Ishikawa (cell line): ENCODE measurements at regions not wholly inside any gene's neighbourhood (a gene's known extent, or its start where the extent isn't known, plus 50 kb on each side); places are given as distances from the start of the nearest gene placed in this dataset.

Experiments used
- CEBPB ChIP-seq: IDR thresholded peaks from 2 replicates; pipeline ENCODE4 v1.6.1; 2012
- CREB1 ChIP-seq: IDR thresholded peaks from 2 replicates; pipeline ENCODE4 v1.6.1; 2012; ENCODE audit warnings: low read depth
- EGR1 ChIP-seq: IDR thresholded peaks from 2 replicates; pipeline ENCODE4 v1.6.1; 2012
- EP300 ChIP-seq: IDR thresholded peaks from 2 replicates; pipeline ENCODE4 v1.6.1; 2012; ENCODE audit warnings: borderline replicate concordance
- FOXM1 ChIP-seq: IDR thresholded peaks from 2 replicates; pipeline ENCODE4 v1.6.1; 2012; ENCODE audit warnings: low read depth, borderline replicate concordance
- NFIC ChIP-seq: IDR thresholded peaks from 2 replicates; pipeline ENCODE4 v1.6.1; 2012
- RAD21 ChIP-seq: IDR thresholded peaks from 2 replicates; pipeline ENCODE4 v1.6.1; 2012; ENCODE audit warnings: low read depth
- TAF1 ChIP-seq: IDR thresholded peaks from 2 replicates; pipeline ENCODE4 v1.6.1; 2012; ENCODE audit warnings: low read depth, mild to moderate bottlenecking
- TCF12 ChIP-seq: IDR thresholded peaks from 2 replicates; pipeline ENCODE4 v1.6.1; 2012; ENCODE audit warnings: low read depth
- TEAD4 ChIP-seq: IDR thresholded peaks from 2 replicates; pipeline ENCODE4 v1.6.1; 2012
- YY1 ChIP-seq: IDR thresholded peaks from 2 replicates; pipeline ENCODE4 v1.6.1; 2012; ENCODE audit warnings: low read depth
- ZBTB7A ChIP-seq: IDR thresholded peaks from 2 replicates; pipeline ENCODE4 v1.6.1; 2012; ENCODE audit warnings: low read depth
- TF ChIP-seq, protein P1 (sequence below): IDR thresholded peaks from 2 replicates; pipeline ENCODE4 v1.6.1; 2012; ENCODE audit warnings: low read depth, mild to moderate bottlenecking
- TF ChIP-seq, protein P2 (sequence below): IDR thresholded peaks from 2 replicates; pipeline ENCODE4 v1.6.1; 2012
- TF ChIP-seq, protein P3 (sequence below): IDR thresholded peaks from 2 replicates; pipeline ENCODE4 v1.6.1; 2012

DNA sequence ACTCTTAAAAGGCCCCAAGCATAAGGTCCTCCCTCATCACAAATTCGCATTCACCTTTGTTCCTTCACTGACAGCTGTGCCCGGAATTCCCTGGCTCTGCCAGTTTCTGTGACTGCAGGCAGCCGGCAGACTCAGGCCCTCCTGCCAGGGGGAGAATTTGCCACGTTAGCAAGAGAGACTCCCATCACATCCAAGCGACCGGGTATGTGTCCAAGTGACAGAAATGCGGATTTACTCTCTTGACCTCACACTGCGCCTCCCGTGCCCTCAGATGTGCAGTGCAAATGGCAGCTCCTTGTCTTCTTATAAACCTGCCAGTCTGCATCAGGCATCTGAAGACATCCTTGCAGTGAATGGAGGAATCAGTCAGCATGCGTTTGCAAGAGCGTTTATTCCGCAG is 187.1 kb upstream of the WWC1 start:
- TF ChIP-seq TEAD4 (no peak), CREB1 (no peak), FOXM1 (no peak), EGR1 (no peak), NFIC (no peak), RAD21 (no peak), TCF12 (no peak), ZBTB7A (no peak), YY1 (no peak), TAF1 (no peak), EP300 (no peak)
- TF ChIP-seq, protein P1, sequence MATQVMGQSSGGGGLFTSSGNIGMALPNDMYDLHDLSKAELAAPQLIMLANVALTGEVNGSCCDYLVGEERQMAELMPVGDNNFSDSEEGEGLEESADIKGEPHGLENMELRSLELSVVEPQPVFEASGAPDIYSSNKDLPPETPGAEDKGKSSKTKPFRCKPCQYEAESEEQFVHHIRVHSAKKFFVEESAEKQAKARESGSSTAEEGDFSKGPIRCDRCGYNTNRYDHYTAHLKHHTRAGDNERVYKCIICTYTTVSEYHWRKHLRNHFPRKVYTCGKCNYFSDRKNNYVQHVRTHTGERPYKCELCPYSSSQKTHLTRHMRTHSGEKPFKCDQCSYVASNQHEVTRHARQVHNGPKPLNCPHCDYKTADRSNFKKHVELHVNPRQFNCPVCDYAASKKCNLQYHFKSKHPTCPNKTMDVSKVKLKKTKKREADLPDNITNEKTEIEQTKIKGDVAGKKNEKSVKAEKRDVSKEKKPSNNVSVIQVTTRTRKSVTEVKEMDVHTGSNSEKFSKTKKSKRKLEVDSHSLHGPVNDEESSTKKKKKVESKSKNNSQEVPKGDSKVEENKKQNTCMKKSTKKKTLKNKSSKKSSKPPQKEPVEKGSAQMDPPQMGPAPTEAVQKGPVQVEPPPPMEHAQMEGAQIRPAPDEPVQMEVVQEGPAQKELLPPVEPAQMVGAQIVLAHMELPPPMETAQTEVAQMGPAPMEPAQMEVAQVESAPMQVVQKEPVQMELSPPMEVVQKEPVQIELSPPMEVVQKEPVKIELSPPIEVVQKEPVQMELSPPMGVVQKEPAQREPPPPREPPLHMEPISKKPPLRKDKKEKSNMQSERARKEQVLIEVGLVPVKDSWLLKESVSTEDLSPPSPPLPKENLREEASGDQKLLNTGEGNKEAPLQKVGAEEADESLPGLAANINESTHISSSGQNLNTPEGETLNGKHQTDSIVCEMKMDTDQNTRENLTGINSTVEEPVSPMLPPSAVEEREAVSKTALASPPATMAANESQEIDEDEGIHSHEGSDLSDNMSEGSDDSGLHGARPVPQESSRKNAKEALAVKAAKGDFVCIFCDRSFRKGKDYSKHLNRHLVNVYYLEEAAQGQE, result no peak
- TF ChIP-seq, protein P2, sequence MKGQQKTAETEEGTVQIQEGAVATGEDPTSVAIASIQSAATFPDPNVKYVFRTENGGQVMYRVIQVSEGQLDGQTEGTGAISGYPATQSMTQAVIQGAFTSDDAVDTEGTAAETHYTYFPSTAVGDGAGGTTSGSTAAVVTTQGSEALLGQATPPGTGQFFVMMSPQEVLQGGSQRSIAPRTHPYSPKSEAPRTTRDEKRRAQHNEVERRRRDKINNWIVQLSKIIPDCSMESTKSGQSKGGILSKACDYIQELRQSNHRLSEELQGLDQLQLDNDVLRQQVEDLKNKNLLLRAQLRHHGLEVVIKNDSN, result no peak

DNA sequence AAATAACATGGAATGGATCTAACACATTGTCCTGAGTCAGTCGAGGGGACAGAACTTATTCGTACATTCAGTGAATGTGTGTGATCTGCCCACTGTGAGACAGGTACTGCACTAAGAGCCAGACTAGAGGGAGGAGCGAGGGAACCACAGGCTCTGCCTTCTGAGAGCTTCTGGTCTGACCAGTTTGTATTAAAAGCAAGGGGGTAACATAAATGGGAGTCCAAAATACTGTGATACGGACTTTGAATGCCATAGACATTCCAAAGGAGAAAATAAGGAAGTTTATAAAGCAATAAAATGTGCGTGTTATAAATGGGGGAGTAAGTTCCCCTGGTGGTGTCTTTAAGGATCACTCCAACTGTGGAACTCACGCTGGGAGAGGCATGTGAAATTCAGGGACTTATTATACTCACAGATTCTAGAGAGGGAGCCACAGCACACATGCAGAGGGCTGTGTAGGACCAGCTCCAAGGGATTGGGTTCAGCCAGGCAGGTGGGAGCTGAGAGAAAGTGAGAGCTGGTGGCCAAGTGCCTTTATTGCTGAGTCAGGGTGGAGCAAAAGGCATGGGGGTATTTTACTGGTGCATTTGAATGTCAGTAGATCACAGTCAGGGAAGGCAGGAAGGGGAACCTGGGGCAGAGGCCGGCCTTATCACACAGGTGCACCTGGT is 186.5 kb upstream of the WWC1 start:
- TF ChIP-seq CREB1, result no peak

DNA sequence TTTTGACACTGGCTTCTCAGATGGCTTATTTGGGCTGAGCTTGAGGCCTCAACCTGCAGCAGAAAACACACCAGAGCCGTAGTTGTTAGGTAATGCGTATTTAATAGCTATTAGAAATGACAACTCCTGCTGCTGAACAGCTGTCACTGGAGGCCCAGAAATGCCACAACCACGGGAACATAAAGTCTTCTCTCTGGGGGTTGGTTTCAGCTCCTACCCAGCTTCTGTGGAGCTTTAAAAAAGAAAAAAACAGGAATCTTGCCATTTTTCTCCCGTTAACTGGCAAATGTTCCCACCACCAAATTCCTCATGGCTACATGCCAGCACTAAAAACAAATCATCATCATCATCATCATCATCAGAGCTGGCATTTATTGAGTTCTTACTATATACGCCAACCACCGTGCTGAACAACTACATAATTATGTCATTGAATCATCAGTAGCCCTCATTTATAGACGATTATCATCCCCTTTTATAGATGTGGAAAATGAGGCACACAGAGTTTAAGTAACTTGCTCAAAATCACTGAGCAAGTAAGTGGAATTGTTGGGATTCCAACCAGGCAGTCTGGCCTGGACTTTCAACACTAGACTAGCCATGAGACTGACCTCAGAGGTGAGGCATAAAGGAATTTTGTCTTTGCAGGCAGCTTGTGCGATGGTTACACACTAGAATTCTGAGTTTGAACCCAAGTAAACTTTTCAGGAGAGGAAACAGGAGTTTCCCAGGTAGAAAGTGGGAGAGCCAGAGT is 185.3 kb upstream of the WWC1 start:
- TF ChIP-seq EGR1 (no peak), CEBPB (no peak), FOXM1 (no peak), TEAD4 (no peak), TAF1 (no peak), ZBTB7A (no peak), NFIC (no peak), RAD21 (no peak), EP300 (no peak)
- TF ChIP-seq, protein P1, result no peak
- TF ChIP-seq, protein P3, sequence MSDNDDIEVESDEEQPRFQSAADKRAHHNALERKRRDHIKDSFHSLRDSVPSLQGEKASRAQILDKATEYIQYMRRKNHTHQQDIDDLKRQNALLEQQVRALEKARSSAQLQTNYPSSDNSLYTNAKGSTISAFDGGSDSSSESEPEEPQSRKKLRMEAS, result no peak
- TF ChIP-seq, protein P2, result no peak

DNA sequence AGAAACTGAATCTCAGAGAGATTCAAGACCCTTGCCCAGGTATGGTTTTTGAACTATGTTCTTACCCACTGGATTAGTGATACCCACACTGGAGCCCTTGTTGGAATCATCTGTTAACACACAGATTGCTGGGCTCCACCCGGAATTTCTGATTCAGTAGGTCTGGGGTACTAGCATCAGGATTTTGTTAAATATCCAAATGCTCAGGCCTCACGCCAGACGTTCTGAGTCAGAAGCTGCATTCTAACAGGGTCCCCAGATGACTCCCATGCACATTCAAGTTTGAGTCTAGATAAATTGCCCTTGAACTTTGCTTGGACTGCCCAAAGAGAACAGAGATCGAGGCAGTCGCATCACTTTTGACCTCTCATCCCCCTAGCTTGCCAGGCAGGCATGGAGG is 182.0 kb upstream of the WWC1 start:
- TF ChIP-seq, protein P3, result no peak
- TF ChIP-seq, protein P1, result no peak
- TF ChIP-seq ZBTB7A (no peak), TEAD4 (no peak), CREB1 (no peak), EP300 (no peak), NFIC (no peak), EGR1 (no peak), TCF12 (no peak), RAD21 (no peak)
- TF ChIP-seq, protein P2, result no peak
